Raji (cell line): ENCODE measurements at regions not wholly inside any gene's neighbourhood (a gene's known extent, or its start where the extent isn't known, plus 50 kb on each side); places are given as distances from the start of the nearest gene placed in this dataset.

Source experiments
- POLR2A ChIP-seq: IDR thresholded peaks from 2 replicates; pipeline ENCODE4 v1.6.1; 2011; ENCODE audit warnings: low read depth, low read length, control low read depth; ENCODE audit not compliant: insufficient read depth

GRCh38 chr17:30597776-30598288, 120.6 kb downstream of the GOSR1 start:
- TF ChIP-seq POLR2A = no peak

GRCh38 chr17:30594223-30594952, 117.2 kb downstream of the GOSR1 start:
- no peak for TF ChIP-seq POLR2A

GRCh38 chr17:30590081-30590733, 113.0 kb downstream of the GOSR1 start:
- no peak for TF ChIP-seq POLR2A

GRCh38 chr17:30589431-30589830, 112.2 kb downstream of the GOSR1 start:
- TF ChIP-seq POLR2A = no peak

- no peak for TF ChIP-seq POLR2A
Measured at GRCh38 chr17:30588798-30589247, 111.6 kb downstream of the GOSR1 start.

- TF ChIP-seq POLR2A = no peak
Measured at GRCh38 chr17:30586818-30587595, 109.8 kb downstream of the GOSR1 start.

- TF ChIP-seq POLR2A = no peak
Measured at GRCh38 chr17:30584810-30585209, 107.6 kb downstream of the GOSR1 start.

GRCh38 chr17:30580916-30581315, 103.7 kb downstream of the GOSR1 start:
- TF ChIP-seq POLR2A = no peak

GRCh38 chr17:30579610-30580315, 102.6 kb downstream of the GOSR1 start:
- no peak for TF ChIP-seq POLR2A
